ENCODE measurements at regions not wholly inside any gene's neighbourhood (a gene's known extent, or its start where the extent isn't known, plus 50 kb on each side); places are given as distances from the start of the nearest gene placed in this dataset.
"Not testable (repeated sequence)": the region's sequence is repeated elsewhere in the genome, so short reads cannot be mapped to it uniquely, and the experiment has no call there.

GRCh38 chr15:20611667-20612290 lies 70.2 kb upstream of the GOLGA6L6 start:
- H3K9me3 Mint-ChIP-seq; ATAC-seq; H3K27ac Mint-ChIP-seq; CTCF ChIA-PET; H3K4me3 Mint-ChIP-seq; H3K36me3 Mint-ChIP-seq (ENCODE audit: low read depth); intact Hi-C loops (cut with micrococcal nuclease); H3K27me3 Mint-ChIP-seq; H3K4me1 Mint-ChIP-seq (ENCODE audit: low read depth); POLR2A ChIA-PET; DNase-seq: not testable (repeated sequence)

- CTCF ChIA-PET, H3K27ac Mint-ChIP-seq, POLR2A ChIA-PET: not testable (repeated sequence)
Observed at GRCh38 chr15:20608179-20608578, 66.6 kb upstream of the GOLGA6L6 start.

GRCh38 chr15:20597245-20597644 lies 55.6 kb upstream of the GOLGA6L6 start:
- H3K4me1 Mint-ChIP-seq (ENCODE audit: low read depth); POLR2A ChIA-PET; H3K27me3 Mint-ChIP-seq; H3K9me3 Mint-ChIP-seq; CTCF ChIA-PET; DNase-seq; H3K4me3 Mint-ChIP-seq; intact Hi-C loops (cut with micrococcal nuclease); H3K36me3 Mint-ChIP-seq (ENCODE audit: low read depth); ATAC-seq; H3K27ac Mint-ChIP-seq: not testable (repeated sequence)

More at GRCh38 chr15:20608179-20608578, 66.6 kb upstream of the GOLGA6L6 start:
- H3K4me1 Mint-ChIP-seq (ENCODE audit: low read depth); H3K36me3 Mint-ChIP-seq (ENCODE audit: low read depth); DNase-seq; intact Hi-C loops (cut with micrococcal nuclease); ATAC-seq; H3K27me3 Mint-ChIP-seq; H3K9me3 Mint-ChIP-seq; H3K4me3 Mint-ChIP-seq: not testable (repeated sequence)

DNA sequence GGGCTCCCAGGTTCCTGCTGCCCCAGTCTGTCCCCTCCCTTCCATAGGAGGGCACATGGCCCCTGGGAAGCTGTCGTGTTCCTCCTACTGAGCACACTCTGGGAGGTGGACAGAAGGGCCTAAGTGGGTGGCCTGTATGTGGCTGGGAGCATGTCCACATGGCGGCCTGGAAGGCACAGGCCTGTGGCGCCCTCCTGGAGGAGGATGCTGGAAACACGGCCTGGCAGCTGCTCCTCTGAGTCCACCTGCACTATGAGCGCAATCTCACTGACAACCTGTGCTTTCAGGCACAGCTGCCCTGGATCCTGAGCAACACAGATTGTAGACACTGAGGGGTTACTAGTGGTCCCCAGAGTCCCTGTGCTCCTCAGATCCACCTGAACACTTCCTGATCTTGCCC lies 52.6 kb upstream of the GOLGA6L6 start:
- intact Hi-C loops (cut with micrococcal nuclease); H3K27ac Mint-ChIP-seq; CTCF ChIA-PET; ATAC-seq; H3K27me3 Mint-ChIP-seq; POLR2A ChIA-PET; H3K4me3 Mint-ChIP-seq; H3K36me3 Mint-ChIP-seq (ENCODE audit: low read depth); H3K9me3 Mint-ChIP-seq; DNase-seq; H3K4me1 Mint-ChIP-seq (ENCODE audit: low read depth): not testable (repeated sequence)

DNA sequence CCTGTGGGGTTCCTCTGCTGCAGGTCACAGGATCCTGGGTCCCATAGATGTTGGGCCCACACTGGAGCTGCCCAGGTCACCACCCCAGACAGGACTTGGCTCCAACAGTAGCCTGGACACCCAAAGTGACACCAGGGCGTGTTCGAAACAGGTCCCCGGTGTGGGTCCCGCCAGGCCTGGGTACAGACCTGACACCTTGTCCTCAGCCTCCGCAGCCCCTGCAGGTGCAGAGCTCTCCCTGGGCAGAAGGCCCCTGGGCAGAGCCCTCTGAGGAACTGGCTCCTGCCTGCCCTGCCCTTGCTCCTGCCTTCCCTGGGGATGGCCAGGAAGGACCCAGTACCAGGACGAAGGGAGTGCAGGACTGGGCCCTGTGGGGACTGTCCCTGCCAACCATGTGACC lies 50.3 kb upstream of the GOLGA6L6 start:
- H3K27me3 Mint-ChIP-seq; H3K4me1 Mint-ChIP-seq (ENCODE audit: low read depth); H3K27ac Mint-ChIP-seq; H3K36me3 Mint-ChIP-seq (ENCODE audit: low read depth); CTCF ChIA-PET; ATAC-seq; H3K9me3 Mint-ChIP-seq; DNase-seq; H3K4me3 Mint-ChIP-seq; intact Hi-C loops (cut with micrococcal nuclease); POLR2A ChIA-PET: not testable (repeated sequence)

Data from activated CD8-positive, alpha-beta T cell treated with anti-CD3 and anti-CD28 coated beads for 36 hours (primary cell).